Endometrium (tissue), 2 donors: ENCODE measurements at regions not wholly inside any gene's neighbourhood (a gene's known extent, or its start where the extent isn't known, plus 50 kb on each side); places are given as distances from the start of the nearest gene placed in this dataset.

Source experiments
- FAIRE-seq: peaks from 2 replicates; lab custom pipeline; 2012; peaks lifted over from hg19 to GRCh38; lab: Jason Lieb, UNC
- donor health status: control.
- donor health status: control.

- FAIRE-seq: no peak
Measured at GRCh38 chr22:49367041-49367697, 460.5 kb downstream of the BRD1 start.

GRCh38 chr22:49366437-49366836, 461.2 kb downstream of the BRD1 start:
- FAIRE-seq: no peak

GRCh38 chr22:49365910-49366309, 461.8 kb downstream of the BRD1 start:
- no peak for FAIRE-seq

GRCh38 chr22:49365191-49365837, 462.4 kb downstream of the BRD1 start:
- no peak for FAIRE-seq

- FAIRE-seq: no peak
Measured at GRCh38 chr22:49364398-49364797, 463.3 kb downstream of the BRD1 start.

- FAIRE-seq: no peak
Measured at GRCh38 chr22:49363526-49364230, 464.0 kb downstream of the BRD1 start.

- FAIRE-seq: no peak
Measured at GRCh38 chr22:49362211-49362839, 465.3 kb downstream of the BRD1 start.

- FAIRE-seq: no peak
Measured at GRCh38 chr22:49361164-49361563, 466.5 kb downstream of the BRD1 start.

- no peak for FAIRE-seq
Measured at GRCh38 chr22:49360746-49361145, 466.9 kb downstream of the BRD1 start.

- no peak for FAIRE-seq
Measured at GRCh38 chr22:49359076-49359475, 468.6 kb downstream of the BRD1 start.

- no peak for FAIRE-seq
Measured at GRCh38 chr22:49357661-49358440, 469.8 kb downstream of the BRD1 start.

GRCh38 chr22:49356428-49356827, 471.2 kb downstream of the BRD1 start:
- no peak for FAIRE-seq

GRCh38 chr22:49355211-49355920, 472.3 kb downstream of the BRD1 start:
- no peak for FAIRE-seq

- FAIRE-seq: peak; percentile 54
Measured at GRCh38 chr22:49354516-49355210, 473.0 kb downstream of the BRD1 start.

- FAIRE-seq: no peak
Measured at GRCh38 chr22:49353235-49353634, 474.4 kb downstream of the BRD1 start.

GRCh38 chr22:49352361-49353169, 475.1 kb downstream of the BRD1 start:
- no peak for FAIRE-seq

GRCh38 chr22:49351761-49352227, 475.9 kb downstream of the BRD1 start:
- FAIRE-seq: no peak

- FAIRE-seq: no peak
Measured at GRCh38 chr22:49350441-49351121, 477.1 kb downstream of the BRD1 start.

- no peak for FAIRE-seq
Measured at GRCh38 chr22:49349841-49350381, 477.8 kb downstream of the BRD1 start.
